ENCODE measurements at regions not wholly inside any gene's neighbourhood (a gene's known extent, or its start where the extent isn't known, plus 50 kb on each side); places are given as distances from the start of the nearest gene placed in this dataset.

DNA sequence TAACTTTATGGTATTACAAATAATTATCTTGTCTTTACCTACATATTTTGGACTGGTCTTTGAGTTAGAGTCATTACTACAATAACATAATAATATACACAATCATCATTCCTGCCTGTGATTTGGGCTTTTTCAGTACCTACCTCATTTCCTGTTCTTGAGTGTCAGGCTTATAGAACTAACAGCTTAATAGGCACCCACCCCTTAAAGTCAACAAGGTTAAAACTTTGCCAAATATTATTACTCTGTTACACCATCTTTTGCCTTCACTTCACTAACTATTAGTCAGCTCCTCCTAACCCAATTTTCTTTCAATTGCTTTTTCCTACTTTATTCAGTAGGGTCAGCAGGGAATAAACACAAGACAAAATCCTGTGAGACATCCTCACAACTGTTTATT, 488.7 kb upstream of the AGTR1 start:
- TF ChIP-seq POLR2A (IDR thresholded peaks at IDR 0.05) = no peak
- TF ChIP-seq, protein P1, sequence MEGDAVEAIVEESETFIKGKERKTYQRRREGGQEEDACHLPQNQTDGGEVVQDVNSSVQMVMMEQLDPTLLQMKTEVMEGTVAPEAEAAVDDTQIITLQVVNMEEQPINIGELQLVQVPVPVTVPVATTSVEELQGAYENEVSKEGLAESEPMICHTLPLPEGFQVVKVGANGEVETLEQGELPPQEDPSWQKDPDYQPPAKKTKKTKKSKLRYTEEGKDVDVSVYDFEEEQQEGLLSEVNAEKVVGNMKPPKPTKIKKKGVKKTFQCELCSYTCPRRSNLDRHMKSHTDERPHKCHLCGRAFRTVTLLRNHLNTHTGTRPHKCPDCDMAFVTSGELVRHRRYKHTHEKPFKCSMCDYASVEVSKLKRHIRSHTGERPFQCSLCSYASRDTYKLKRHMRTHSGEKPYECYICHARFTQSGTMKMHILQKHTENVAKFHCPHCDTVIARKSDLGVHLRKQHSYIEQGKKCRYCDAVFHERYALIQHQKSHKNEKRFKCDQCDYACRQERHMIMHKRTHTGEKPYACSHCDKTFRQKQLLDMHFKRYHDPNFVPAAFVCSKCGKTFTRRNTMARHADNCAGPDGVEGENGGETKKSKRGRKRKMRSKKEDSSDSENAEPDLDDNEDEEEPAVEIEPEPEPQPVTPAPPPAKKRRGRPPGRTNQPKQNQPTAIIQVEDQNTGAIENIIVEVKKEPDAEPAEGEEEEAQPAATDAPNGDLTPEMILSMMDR (IDR thresholded peaks at IDR 0.05) = no peak
